GM12878 (cell line): ENCODE measurements at regions not wholly inside any gene's neighbourhood (a gene's known extent, or its start where the extent isn't known, plus 50 kb on each side); places are given as distances from the start of the nearest gene placed in this dataset. TPM values are rescaled to one million over a fixed set of nuclear protein-coding genes. Genes with fewer than 3 reads are reported as not detected.

ENCODE experiments used
- ATAC-seq: fragments of 200-7000 bp; cut with Tn5 transposase; 3 replicates; pipeline ENCODE4 v1.9.1; 2020; ENCODE audit warnings: mild to moderate bottlenecking, moderate library complexity
- BruUV-seq: library from RNA; stranded (reverse); fragments of 400-500 nt; replicated peaks from 2 replicates; lab custom pipeline; 2021; lab: Mats Ljungman, UMichigan
- CTCF ChIA-PET: fragments of 300-600 bp; sonication (Branson Sonifier 250); formaldehyde crosslinking; extraction: SDS; loops from one replicate; lab custom pipeline; 2021; ENCODE audit warnings: inconsistent platforms; lab: Yijun Ruan, JAX
- POLR2A ChIA-PET: fragments of 350-600 bp; formaldehyde crosslinking; extraction: SDS; loops from one replicate; lab custom pipeline; 2021; ENCODE audit warnings: inconsistent platforms; lab: Charles Lee
- RAD21 ChIA-PET: fragments of 300-600 bp; sonication (Branson Sonifier 250); formaldehyde crosslinking; loops from one replicate; lab custom pipeline; 2023; ENCODE audit warnings: antibody characterized with exemption; ENCODE audit not compliant: unreplicated experiment; lab: Charles Lee
- SMC1A ChIA-PET: fragments of 300-600 bp; sonication (Branson Sonifier 250); formaldehyde crosslinking; loops from one replicate; lab custom pipeline; 2023; ENCODE audit not compliant: unreplicated experiment, uncharacterized antibody; lab: Charles Lee
- DNase-seq: peaks from one replicate; pipeline ENCODE4 v3.0.0-alpha.2; 2011; ENCODE audit warnings: low read depth, low spot score
- FAIRE-seq: peaks from 3 replicates; lab custom pipeline; 2011; peaks lifted over from hg19 to GRCh38; lab: Jason Lieb, UNC
- H2AFZ ChIP-seq: 2 replicates; pipeline ENCODE4 v1.6.0; 2011; ENCODE audit warnings: low read depth, low read length, control low read depth; ENCODE audit not compliant: control insufficient read depth
- H3K27ac ChIP-seq: 2 replicates; pipeline ENCODE4 v1.5.1; 2011; ENCODE audit warnings: control low read depth; ENCODE audit not compliant: control insufficient read depth, insufficient read depth
- H3K27me3 ChIP-seq, 2 experiments: replicated peaks in 1 of 2; 2 replicates each; pipeline versions ENCODE4 v1.6.0 to v1.6.1; 2011; ENCODE audit warnings: low read length in 1 of 2; ENCODE audit not compliant: control insufficient read depth in 2 of 2, insufficient read depth in 2 of 2
- H3K36me3 ChIP-seq, 2 experiments: 2 replicates each; pipeline ENCODE4 v1.5.1; 2011; ENCODE audit warnings: low read length in 1 of 2; ENCODE audit not compliant: control insufficient read depth in 2 of 2, insufficient read depth in 2 of 2
- H3K4me1 ChIP-seq: 2 replicates; pipeline ENCODE4 v1.6.1; 2011; ENCODE audit warnings: mild to moderate bottlenecking, low read length, moderate library complexity, mixed read lengths; ENCODE audit not compliant: control insufficient read depth, insufficient read depth
- H3K4me2 ChIP-seq: 2 replicates; pipeline ENCODE4 v1.6.0; 2011; ENCODE audit warnings: control low read depth; ENCODE audit not compliant: control insufficient read depth, insufficient read depth
- H3K4me3 ChIP-seq: fragments of 200-600 bp; sonication (generic); 2 replicates; pipeline ENCODE4 v1.5.1; 2016
- H3K79me2 ChIP-seq: 2 replicates; pipeline ENCODE4 v1.6.0; 2011; ENCODE audit warnings: low read length; ENCODE audit not compliant: control insufficient read depth, insufficient read depth
- H3K9ac ChIP-seq: 2 replicates; pipeline ENCODE4 v1.8.0; 2011; ENCODE audit warnings: low read length, control low read depth, mixed read lengths; ENCODE audit not compliant: control insufficient read depth, insufficient read depth
- H3K9me3 ChIP-seq: replicated peaks from 3 replicates; pipeline ENCODE4 v1.5.1; 2011; ENCODE audit warnings: mild to moderate bottlenecking, low read length; ENCODE audit not compliant: control insufficient read depth, insufficient read depth
- H4K20me1 ChIP-seq: 2 replicates; pipeline ENCODE4 v1.6.0; 2011; ENCODE audit not compliant: control insufficient read depth, insufficient read depth
- CUX1 ChIP-seq: IDR thresholded peaks from 2 replicates; pipeline ENCODE4 v1.6.1; 2012; ENCODE audit warnings: improper control_type of control experiment, low read depth, low read length; ENCODE audit not compliant: insufficient replicate concordance
- FOS ChIP-seq: IDR thresholded peaks from 3 replicates; pipeline ENCODE4 v1.6.1; 2011; ENCODE audit warnings: borderline replicate concordance; ENCODE audit not compliant: insufficient read length; ENCODE audit errors: extremely low read depth
- MYB ChIP-seq: fragments of 150-350 bp; IDR thresholded peaks from 2 replicates; pipeline ENCODE4 v1.6.1; 2014; ENCODE audit warnings: mild to moderate bottlenecking, low read depth, low read length, borderline replicate concordance
- POU2F2 ChIP-seq: IDR thresholded peaks from 3 replicates; pipeline ENCODE4 v1.6.1; 2011; ENCODE audit warnings: low read depth, mild to moderate bottlenecking, low read length, borderline replicate concordance
- SREBF1 ChIP-seq: IDR thresholded peaks from 2 replicates; pipeline ENCODE4 v1.6.1; 2012; ENCODE audit warnings: mild to moderate bottlenecking, low read length
- STAT3 ChIP-seq: IDR thresholded peaks from 2 replicates; pipeline ENCODE4 v1.6.1; 2011; ENCODE audit warnings: low read depth, low read length, improper control_type of control experiment
- in situ Hi-C: fragments of 300-500 bp; cut with MboI; formaldehyde crosslinking; loops from 9 replicates; pipeline ENCODE4 v1.14.3; 2018; ENCODE audit warnings: mixed read lengths
- intact Hi-C: fragments of 100-400 bp; cut with micrococcal nuclease; formaldehyde crosslinking; loops from one replicate; pipeline ENCODE4 v1.14.2; 2022; ENCODE audit not compliant: unreplicated experiment
- microRNA counts: library from miRNA; unstranded; fragments of <30 nt; microRNA quantifications from one replicate; lab custom pipeline; 2016
- microRNA-seq: library from miRNA; unstranded; fragments of <30 nt; microRNA quantifications from one replicate; pipeline ENCODE4, GENCODE V29; 2018
- small RNA-seq: library from RNA; depleted of rRNA; stranded (forward); fragments of <200 nt; gene quantifications from one replicate; pipeline ENCODE3, GENCODE V24; 2014

DNA sequence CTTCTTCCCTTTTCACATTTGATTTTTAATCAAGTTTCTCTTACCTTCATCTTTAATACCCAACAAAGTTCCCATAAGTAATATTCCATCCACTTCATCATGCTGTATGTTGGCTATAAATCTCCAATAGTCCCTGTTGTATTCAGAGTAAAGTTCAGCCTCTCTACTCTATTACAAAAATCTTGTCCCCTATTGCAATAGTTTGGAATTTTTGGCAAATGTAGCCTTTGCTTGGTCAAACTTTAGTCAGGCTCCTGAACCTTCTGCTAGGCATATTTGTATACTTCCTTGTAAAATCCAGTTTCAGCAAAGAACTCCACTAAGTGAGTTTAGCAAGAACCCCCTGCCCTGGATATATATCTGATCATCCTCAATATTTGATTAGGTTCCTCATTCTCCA lies 54.0 kb upstream of the PACRGL start:
- intact Hi-C loops (no loop called here), in situ Hi-C loops (no loop called here)
- Histone ChIP-seq H3K4me3 (no peak overlapping the region), H3K27me3 (no peaks in the 10 kb centered on the region), H3K36me3 (no peaks in the 10 kb centered on the region), H3K27ac (no peak overlapping the region), H3K4me1 (no peaks in the 10 kb centered on the region), H4K20me1 (no peaks in the 10 kb centered on the region), H2AFZ (no peak overlapping the region), H3K9me3 (no peaks in the 10 kb centered on the region), H3K4me2 (no peak overlapping the region), H3K79me2 (no peaks in the 10 kb centered on the region), H3K9ac (no peak overlapping the region)
- DNase-seq (no peak), ATAC-seq (no peak), FAIRE-seq (no peak)
- ChIA-PET POLR2A (no interaction called here), CTCF (no interaction called here), RAD21 (no interaction called here), SMC1A (no interaction called here)
- no peak for TF ChIP-seq POU2F2
- TF ChIP-seq CUX1 = no peak
- TF ChIP-seq MYB = no peak
- TF ChIP-seq SREBF1 = no peak
- TF ChIP-seq STAT3 = no peak
- no peak for TF ChIP-seq FOS
- no TSS peak for BruUV-seq

MicroRNAs encoded in the stretch of these regions (microRNA counts, 767-probe panel; counts per million panel counts)
- microRNA hsa-miR-218-5p (lab: Ali Mortazavi, UCI) = 1,125 counts per million, percentile 35 among the panel's probes with 10 or more counts

Small RNA genes in the stretch of these regions (microRNA-seq; reads per million reads assigned to microRNA genes)
- gene MIR218-1 = not detected

Small RNA genes in the stretch of these regions (small RNA-seq; reads per million reads assigned to genes)
- not detected for gene MIR218-1
